Colon (tissue), 2 donors: ENCODE measurements at regions not wholly inside any gene's neighbourhood (a gene's known extent, or its start where the extent isn't known, plus 50 kb on each side); places are given as distances from the start of the nearest gene placed in this dataset.

Experiments
- FAIRE-seq: peaks from 2 replicates; lab custom pipeline; 2012; peaks lifted over from hg19 to GRCh38; lab: Jason Lieb, UNC
- donor health status: control.
- donor health status: control.

- FAIRE-seq: no peak
Measured at GRCh38 chr5:33372721-33373472, 67.9 kb upstream of the TARS1 start.

GRCh38 chr5:33375900-33376299 is 64.9 kb upstream of the TARS1 start:
- FAIRE-seq: no peak

- no peak for FAIRE-seq
Measured at GRCh38 chr5:33379757-33380156, 61.0 kb upstream of the TARS1 start.

- FAIRE-seq: no peak
Measured at GRCh38 chr5:33381243-33381642, 59.5 kb upstream of the TARS1 start.
